HepG2 (cell line): ENCODE measurements at regions not wholly inside any gene's neighbourhood (a gene's known extent, or its start where the extent isn't known, plus 50 kb on each side); places are given as distances from the start of the nearest gene placed in this dataset.

Source experiments
- ATAC-seq: fragments of 200-7000 bp; cut with Tn5 transposase; 3 replicates; pipeline ENCODE4 v1.9.1; 2020; ENCODE audit warnings: mild to moderate bottlenecking, moderate library complexity
- BruUV-seq: library from RNA; stranded (reverse); fragments of 400-500 nt; replicated peaks from 2 replicates; lab custom pipeline; 2021; lab: Mats Ljungman, UMichigan
- CTCF ChIA-PET: fragments of 300-600 bp; formaldehyde crosslinking; extraction: SDS; loops from one replicate; lab custom pipeline; 2021; ENCODE audit warnings: low total read pairs, inconsistent platforms, low intra/inter-chr PET ratio; lab: Yijun Ruan, JAX
- POLR2A ChIA-PET: fragments of 350-600 bp; sonication (Branson Sonifier 250); formaldehyde crosslinking; loops from one replicate; lab custom pipeline; 2020; ENCODE audit warnings: antibody characterized with exemption, inconsistent platforms; lab: Yijun Ruan, JAX
- DNase-seq: peaks from one replicate; pipeline ENCODE4 v3.0.0-alpha.2; 2015; ENCODE audit warnings: low spot score
- FAIRE-seq: peaks from 3 replicates; lab custom pipeline; 2011; peaks lifted over from hg19 to GRCh38; lab: Jason Lieb, UNC
- H2AFZ ChIP-seq: one replicate; pipeline ENCODE4 v1.6.1; 2011; ENCODE audit warnings: low read length, inconsistent platforms
- H3K27ac ChIP-seq: fragments of 300-600 bp; 3 replicates; pipeline ENCODE4 v1.8.0; 2011; ENCODE audit warnings: mixed run types, mild to moderate bottlenecking, mixed read lengths, low read length, inconsistent platforms; ENCODE audit not compliant: insufficient read depth; ENCODE audit errors: extremely low read length
- H3K27me3 ChIP-seq, 2 experiments: fragments of 200-600 bp in 1 of 2; 2 replicates in 1 of 2; 3 replicates in 1 of 2; pipeline versions ENCODE4 v1.6.0 to v1.8.0; 2011; ENCODE audit warnings: low read length in 2 of 2, mild to moderate bottlenecking in 2 of 2, moderate library complexity in 2 of 2, inconsistent platforms in 1 of 2; ENCODE audit not compliant: insufficient read depth in 2 of 2, control insufficient read depth in 1 of 2
- H3K36me3 ChIP-seq, 2 experiments: fragments of 200-600 bp in 1 of 2; replicated peaks in 1 of 2; 2 replicates in 1 of 2; 3 replicates in 1 of 2; pipeline versions ENCODE4 v1.5.1 to v1.8.0; 2011; ENCODE audit warnings: low read length in 2 of 2, inconsistent platforms in 1 of 2; ENCODE audit not compliant: insufficient read depth in 2 of 2, control insufficient read depth in 1 of 2
- H3K4me1 ChIP-seq: 2 replicates; pipeline ENCODE4 v1.5.1; 2012; ENCODE audit warnings: low read length, inconsistent platforms; ENCODE audit not compliant: insufficient read depth
- H3K4me2 ChIP-seq: 2 replicates; pipeline ENCODE4 v1.6.0; 2011; ENCODE audit warnings: low read depth, low read length, inconsistent platforms
- H3K4me3 ChIP-seq, 3 experiments: fragments of 200-600 bp in 1 of 3; sonication (generic), shearing (Covaris generic) in 1 of 3; replicated peaks in 1 of 3; 2 replicates each; pipeline ENCODE4 v1.5.1; 2011 to 2016; ENCODE audit warnings: low read length in 3 of 3, inconsistent platforms in 2 of 3, low read depth in 2 of 3, mild to moderate bottlenecking in 2 of 3, control low read depth in 1 of 3, mixed read lengths in 1 of 3; ENCODE audit not compliant: insufficient read depth in 1 of 3
- H3K79me2 ChIP-seq: one replicate; pipeline ENCODE4 v1.6.1; 2011; ENCODE audit warnings: low read length, inconsistent platforms; ENCODE audit not compliant: insufficient read depth
- H3K9ac ChIP-seq: 2 replicates; pipeline ENCODE4 v1.6.0; 2011; ENCODE audit warnings: mild to moderate bottlenecking, low read depth, low read length, inconsistent platforms; ENCODE audit not compliant: insufficient read depth
- H3K9me3 ChIP-seq: 2 replicates; pipeline ENCODE4 v1.5.1; 2012; ENCODE audit warnings: mild to moderate bottlenecking, low read length
- H4K20me1 ChIP-seq: 2 replicates; pipeline ENCODE4 v1.6.0; 2011; ENCODE audit warnings: inconsistent platforms, mild to moderate bottlenecking, low read length, moderate library complexity; ENCODE audit not compliant: insufficient read depth
- ATF1 ChIP-seq: IDR thresholded peaks from 2 replicates; pipeline ENCODE4 v1.6.1; 2016; ENCODE audit warnings: mild to moderate bottlenecking, control low read depth
- FOXP4 ChIP-seq: sonication (generic); formaldehyde crosslinking; IDR thresholded peaks from 2 replicates; pipeline ENCODE4 v1.4.0; 2020; ENCODE audit warnings: missing genetic modification reagents
- HDAC2 ChIP-seq: sonication (generic); formaldehyde crosslinking; IDR thresholded peaks from 2 replicates; pipeline ENCODE4 v1.4.0; 2020; ENCODE audit warnings: missing genetic modification reagents
- RAD21 ChIP-seq: fragments of 450-650 bp; formaldehyde crosslinking; IDR thresholded peaks from 2 replicates; pipeline ENCODE4 v1.5.0; 2020; ENCODE audit warnings: mild to moderate bottlenecking
- TEAD2 ChIP-seq: sonication (generic); formaldehyde crosslinking; IDR thresholded peaks from 2 replicates; pipeline ENCODE4 v1.9.0; 2021; ENCODE audit warnings: missing genetic modification reagents
- ZNF256 ChIP-seq: sonication (generic); formaldehyde crosslinking; conservative IDR thresholded peaks from 2 replicates; pipeline ENCODE4 v1.4.0; 2020; ENCODE audit warnings: missing genetic modification reagents
- WGBS: methylation state at CpG from one replicate; pipeline ENCODE4 v1.1.6; 2017; ENCODE audit warnings: low lambda C conversion rate; 5-methylcytosine and 5-hydroxymethylcytosine counted together
- in situ Hi-C: cut with HindIII; loops from 2 replicates; pipeline ENCODE4 v1.10.0; 2017; ENCODE audit warnings: low pct_unique_long_range_greater_than_20kb; ENCODE audit not compliant: extremely low pct_ligation_motif_present
- intact Hi-C: fragments of 100-400 bp; cut with micrococcal nuclease; formaldehyde crosslinking; loops from one replicate; pipeline ENCODE4 v1.10.0; 2022; ENCODE audit not compliant: unreplicated experiment
- TF ChIP-seq, protein P1 (sequence below): sonication (generic); formaldehyde crosslinking; IDR thresholded peaks from 2 replicates; pipeline ENCODE4; 2020; ENCODE audit warnings: missing genetic modification reagents, mild to moderate bottlenecking, borderline replicate concordance

- no peaks in the 10 kb centered on the region for H3K9me3 ChIP-seq
- no peak overlapping the region for H3K4me3 ChIP-seq
- POLR2A ChIA-PET = no interaction called here
- in situ Hi-C loops = no loop called here
- H2AFZ ChIP-seq = no peak overlapping the region
- no peaks in the 10 kb centered on the region for H3K36me3 ChIP-seq
- WGBS = 26% methylated on average over 7 of the region's 7 CpGs
- DNase-seq = no peak
- TF ChIP-seq ZNF256 (CRISPR knock-in tag) (no peak), HDAC2 (no peak), RAD21 (CRISPR knock-in tag) (no peak), TEAD2 (CRISPR knock-in tag) (no peak), FOXP4 (no peak), ATF1 (CRISPR knock-in tag) (no peak)
- TF ChIP-seq, protein P1, sequence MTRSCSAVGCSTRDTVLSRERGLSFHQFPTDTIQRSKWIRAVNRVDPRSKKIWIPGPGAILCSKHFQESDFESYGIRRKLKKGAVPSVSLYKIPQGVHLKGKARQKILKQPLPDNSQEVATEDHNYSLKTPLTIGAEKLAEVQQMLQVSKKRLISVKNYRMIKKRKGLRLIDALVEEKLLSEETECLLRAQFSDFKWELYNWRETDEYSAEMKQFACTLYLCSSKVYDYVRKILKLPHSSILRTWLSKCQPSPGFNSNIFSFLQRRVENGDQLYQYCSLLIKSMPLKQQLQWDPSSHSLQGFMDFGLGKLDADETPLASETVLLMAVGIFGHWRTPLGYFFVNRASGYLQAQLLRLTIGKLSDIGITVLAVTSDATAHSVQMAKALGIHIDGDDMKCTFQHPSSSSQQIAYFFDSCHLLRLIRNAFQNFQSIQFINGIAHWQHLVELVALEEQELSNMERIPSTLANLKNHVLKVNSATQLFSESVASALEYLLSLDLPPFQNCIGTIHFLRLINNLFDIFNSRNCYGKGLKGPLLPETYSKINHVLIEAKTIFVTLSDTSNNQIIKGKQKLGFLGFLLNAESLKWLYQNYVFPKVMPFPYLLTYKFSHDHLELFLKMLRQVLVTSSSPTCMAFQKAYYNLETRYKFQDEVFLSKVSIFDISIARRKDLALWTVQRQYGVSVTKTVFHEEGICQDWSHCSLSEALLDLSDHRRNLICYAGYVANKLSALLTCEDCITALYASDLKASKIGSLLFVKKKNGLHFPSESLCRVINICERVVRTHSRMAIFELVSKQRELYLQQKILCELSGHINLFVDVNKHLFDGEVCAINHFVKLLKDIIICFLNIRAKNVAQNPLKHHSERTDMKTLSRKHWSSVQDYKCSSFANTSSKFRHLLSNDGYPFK (CRISPR knock-in tag) = no peak
- TF ChIP-seq, all 625 proteins: peak for 0
- Histone ChIP-seq H3K9ac (no peak overlapping the region), H3K4me2 (no peak overlapping the region), H3K27ac (no peak overlapping the region), H4K20me1 (no peaks in the 10 kb centered on the region), H3K27me3 (peaks cover 2 to 5% of the 10 kb centered on the region in 2 experiments; a peak in 2 of 5 replicates), H3K4me1 (no peaks in the 10 kb centered on the region), H3K79me2 (no peaks in the 10 kb centered on the region)
- ATAC-seq = no peak
- intact Hi-C loops = no loop called here
- BruUV-seq = no TSS peak
- no peak for FAIRE-seq
- CTCF ChIA-PET = no interaction called here
Observed at GRCh38 chr1:112344754-112345423, 51.1 kb upstream of the CTTNBP2NL start.
